HEK293T (cell line): ENCODE measurements at regions not wholly inside any gene's neighbourhood (a gene's known extent, or its start where the extent isn't known, plus 50 kb on each side); places are given as distances from the start of the nearest gene placed in this dataset.

Experiments used
- L3MBTL2 ChIP-seq: fragments of 450-650 bp; conservative IDR thresholded peaks from 2 replicates; pipeline ENCODE4 v1.6.1; 2016; ENCODE audit warnings: mild to moderate bottlenecking
- SP1 ChIP-seq: fragments of 450-650 bp; IDR thresholded peaks from 2 replicates; pipeline ENCODE4 v1.6.1; 2017
- ZNF384 ChIP-seq: fragments of 450-650 bp; IDR thresholded peaks from 2 replicates; pipeline ENCODE4 v1.6.1; 2016

- TF ChIP-seq SP1 (no peak), ZNF384 (no peak), L3MBTL2 (no peak)
These were observed 53.5 kb upstream of the DIO3 start for GRCh38 chr14:101507836-101508150.
